HG03432 (cell line): ENCODE measurements at regions not wholly inside any gene's neighbourhood (a gene's known extent, or its start where the extent isn't known, plus 50 kb on each side); places are given as distances from the start of the nearest gene placed in this dataset.
A peak's percentile ranks its signal among the peaks of the same experiment; 100 is the strongest.

Experiments
- ATAC-seq: cut with Tn5 transposase; IDR thresholded peaks from one replicate; pipeline ENCODE4 v1.9.1; 2021; ENCODE audit warnings: mild to moderate bottlenecking, moderate library complexity; ENCODE audit not compliant: unreplicated experiment

DNA sequence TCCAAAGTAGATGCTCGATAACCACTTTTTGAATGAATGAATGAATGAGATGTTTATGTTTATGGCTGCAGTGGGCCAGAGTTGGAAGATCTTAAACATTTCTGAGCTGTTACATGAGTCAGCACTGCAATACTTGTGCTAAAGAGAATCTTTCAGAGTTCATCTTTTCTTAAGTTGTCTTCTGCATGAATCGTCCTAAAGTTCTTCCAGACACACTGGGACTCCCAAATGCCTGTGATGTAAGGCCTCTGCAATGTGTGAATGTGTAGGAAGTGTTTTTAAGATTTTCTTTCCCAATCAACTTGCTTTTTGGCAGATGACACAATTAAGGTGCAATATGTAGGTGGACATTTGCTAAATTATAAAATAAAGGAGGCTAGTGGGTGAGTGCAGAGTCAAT, 50.3 kb upstream of the TRIM9 start:
- no peak for ATAC-seq

DNA sequence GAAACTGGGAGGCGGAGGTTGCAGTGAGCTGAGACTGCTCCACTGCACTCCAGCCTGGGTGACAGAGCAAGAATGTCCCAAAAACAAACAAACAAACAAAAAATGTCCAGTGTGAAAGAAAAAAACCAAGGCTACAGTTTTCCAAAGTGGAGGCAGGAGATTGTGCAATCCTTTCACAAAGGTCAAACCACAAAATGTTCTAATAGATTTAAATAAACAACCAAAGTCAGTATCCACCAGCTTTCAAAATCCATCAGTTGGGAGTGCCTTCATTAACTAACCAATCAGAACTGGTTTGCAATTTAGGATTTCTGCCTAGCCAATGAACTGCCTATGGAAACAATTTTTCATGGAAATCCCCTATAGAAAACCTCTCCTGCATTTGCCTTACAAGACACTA, 52.3 kb upstream of the TRIM9 start:
- no peak for ATAC-seq

GRCh38 chr14:51155326-51155725, 60.4 kb upstream of the TRIM9 start:
- ATAC-seq: no peak

- ATAC-seq: no peak
Observed at GRCh38 chr14:51157012-51157411, 62.1 kb upstream of the TRIM9 start.

- ATAC-seq: no peak
Observed at GRCh38 chr14:51160871-51161270, 66.0 kb upstream of the TRIM9 start.

DNA sequence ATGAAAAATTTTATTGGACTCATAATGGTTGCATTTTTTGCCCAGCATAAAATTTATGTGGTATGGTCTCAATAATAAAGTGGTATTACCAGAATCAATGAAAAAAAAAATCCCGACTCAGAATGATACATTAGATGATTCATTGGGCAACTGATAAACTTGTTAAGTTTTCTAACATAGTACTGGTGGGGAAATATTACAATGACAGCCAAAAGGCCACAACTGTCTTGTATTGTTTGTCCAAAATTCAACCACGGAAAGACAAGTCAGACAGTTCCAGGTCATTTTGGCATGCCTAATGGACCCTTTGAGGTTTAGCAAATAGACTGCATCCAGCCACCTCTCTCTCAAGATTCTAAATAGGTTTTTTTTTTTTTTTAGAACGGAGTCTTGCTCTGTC, 70.5 kb upstream of the TRIM9 start:
- no peak for ATAC-seq

GRCh38 chr14:51167587-51168214, 72.3 kb upstream of the TMX1 start:
- ATAC-seq: peak; percentile 56

GRCh38 chr14:51168215-51168613, 71.8 kb upstream of the TMX1 start:
- no peak for ATAC-seq

DNA sequence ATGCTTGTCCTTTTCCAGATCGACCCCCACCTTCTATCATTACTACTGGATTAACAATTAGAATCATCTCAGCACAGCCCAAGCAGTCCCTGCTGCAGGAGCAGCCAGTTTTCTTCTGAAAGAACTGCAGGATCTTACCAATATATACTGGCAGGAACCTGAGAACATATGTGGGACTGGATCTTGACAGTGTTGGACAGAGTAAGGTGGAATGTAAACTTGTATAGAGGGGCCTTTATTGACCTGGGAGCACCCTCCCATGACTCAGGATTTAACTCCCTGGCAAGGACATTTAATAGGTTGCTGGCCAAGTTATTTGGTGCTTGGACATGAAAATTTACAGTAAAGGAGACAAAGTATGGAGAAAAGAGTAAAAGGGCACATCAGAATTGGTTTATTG, 66.2 kb upstream of the TMX1 start:
- no peak for ATAC-seq

DNA sequence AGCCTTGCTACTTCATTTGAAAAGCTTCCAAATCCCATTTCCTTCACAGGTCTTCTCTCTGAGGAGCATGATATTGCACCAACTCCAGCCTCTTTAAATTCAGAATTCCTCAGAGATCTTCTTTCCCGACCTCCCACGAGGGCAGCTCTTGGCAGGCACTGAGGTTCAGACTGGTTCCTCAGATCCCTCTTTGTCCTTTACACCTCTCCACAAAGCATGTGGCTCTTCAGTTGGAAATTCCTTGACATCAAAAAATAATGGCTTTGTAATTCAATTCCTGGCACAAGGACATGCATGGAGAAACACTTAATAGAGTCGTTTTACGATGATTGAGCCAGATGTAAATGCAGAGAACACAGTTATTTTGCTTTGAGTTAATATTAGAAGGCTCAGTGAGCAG, 63.2 kb upstream of the TMX1 start:
- ATAC-seq: no peak

GRCh38 chr14:51180577-51180976, 59.5 kb upstream of the TMX1 start:
- peak; percentile 89 for ATAC-seq

DNA sequence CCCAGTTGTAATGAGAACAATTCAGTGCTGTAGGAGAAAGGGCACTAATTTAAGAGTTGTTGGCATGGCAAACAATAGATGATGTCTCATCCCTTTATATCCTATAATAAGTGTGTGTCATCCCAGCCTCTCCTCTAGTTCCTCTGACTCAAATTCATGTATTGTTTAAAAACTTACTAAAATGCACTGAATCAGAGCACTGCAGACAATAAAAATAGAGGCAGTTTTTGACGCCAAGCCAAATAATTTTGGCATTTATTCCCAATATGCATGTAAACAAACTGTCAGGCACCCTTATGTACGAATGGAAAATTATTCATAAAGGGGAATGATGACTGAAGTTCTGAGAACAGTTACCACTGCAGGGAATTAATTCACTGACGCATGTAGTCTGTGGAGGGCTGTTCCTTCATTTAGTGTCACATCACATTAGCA, 57.9 kb upstream of the TMX1 start:
- no peak for ATAC-seq

DNA sequence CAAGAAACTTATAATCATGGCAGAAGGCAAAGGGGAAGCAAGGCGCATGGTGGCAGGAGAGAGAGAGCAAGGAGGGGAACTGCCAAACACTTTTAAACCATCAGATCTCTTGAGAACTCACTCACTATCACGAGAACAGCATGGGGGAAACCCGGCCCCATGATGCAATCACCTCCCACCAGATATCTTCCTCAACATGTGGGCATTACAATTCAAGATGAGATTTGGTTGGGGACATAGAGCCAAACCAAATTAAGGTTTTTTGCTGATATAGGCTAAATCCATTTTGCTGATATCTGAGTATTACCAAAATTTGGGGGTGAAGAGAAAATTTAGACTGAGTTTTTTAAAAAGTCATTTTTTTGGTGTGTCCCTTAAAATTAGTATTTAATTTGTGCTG, 54.9 kb upstream of the TMX1 start:
- ATAC-seq: no peak

DNA sequence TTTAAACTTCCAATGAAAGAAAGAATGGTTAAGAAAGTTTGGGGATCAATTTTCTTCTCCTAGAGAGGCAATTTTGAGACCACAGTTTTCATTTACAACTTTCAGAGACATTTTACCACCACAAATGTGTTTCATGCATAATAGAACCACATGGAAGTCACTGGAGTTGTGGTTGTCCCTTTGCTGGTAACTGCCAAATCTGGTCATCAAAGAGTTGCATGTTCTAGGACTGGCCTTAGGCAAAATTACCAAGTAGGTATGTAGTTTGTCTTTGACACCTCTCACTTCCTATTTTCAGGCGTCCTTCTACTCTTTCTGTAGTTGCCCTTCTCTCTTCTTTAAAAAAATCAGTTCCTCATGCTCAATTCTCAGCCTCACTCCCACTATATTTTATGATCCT, 54.3 kb upstream of the TMX1 start:
- peak; percentile 87 for ATAC-seq

DNA sequence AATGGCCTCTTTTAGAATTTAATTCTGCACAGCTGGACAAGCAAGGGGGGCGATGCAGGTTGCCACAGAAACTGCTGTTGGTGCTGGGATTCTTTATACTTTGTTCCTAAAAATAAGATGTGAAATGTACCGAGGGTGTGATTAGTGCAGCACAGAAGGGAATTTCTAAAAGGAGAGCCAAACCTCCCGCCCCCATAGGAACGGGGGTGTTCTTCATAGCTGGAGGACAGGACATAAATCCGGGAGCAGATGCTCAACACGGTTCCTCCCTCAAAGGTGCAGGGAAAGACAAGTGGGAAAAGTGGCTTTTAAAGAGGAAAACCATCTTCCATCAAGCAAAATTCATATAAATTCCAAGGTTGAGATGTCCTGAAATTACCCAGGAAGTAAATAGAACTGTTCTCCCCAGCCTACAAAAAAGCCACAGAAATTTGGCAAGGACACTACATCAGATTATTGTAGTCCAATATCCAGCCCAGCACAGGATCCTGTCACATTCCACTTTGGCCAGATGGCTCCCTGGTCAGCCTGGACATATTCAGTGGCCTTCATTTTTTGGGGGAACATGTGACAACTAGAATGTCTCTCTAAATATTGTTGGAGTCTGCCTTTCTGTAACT, 51.4 kb upstream of the TMX1 start:
- no peak for ATAC-seq

DNA sequence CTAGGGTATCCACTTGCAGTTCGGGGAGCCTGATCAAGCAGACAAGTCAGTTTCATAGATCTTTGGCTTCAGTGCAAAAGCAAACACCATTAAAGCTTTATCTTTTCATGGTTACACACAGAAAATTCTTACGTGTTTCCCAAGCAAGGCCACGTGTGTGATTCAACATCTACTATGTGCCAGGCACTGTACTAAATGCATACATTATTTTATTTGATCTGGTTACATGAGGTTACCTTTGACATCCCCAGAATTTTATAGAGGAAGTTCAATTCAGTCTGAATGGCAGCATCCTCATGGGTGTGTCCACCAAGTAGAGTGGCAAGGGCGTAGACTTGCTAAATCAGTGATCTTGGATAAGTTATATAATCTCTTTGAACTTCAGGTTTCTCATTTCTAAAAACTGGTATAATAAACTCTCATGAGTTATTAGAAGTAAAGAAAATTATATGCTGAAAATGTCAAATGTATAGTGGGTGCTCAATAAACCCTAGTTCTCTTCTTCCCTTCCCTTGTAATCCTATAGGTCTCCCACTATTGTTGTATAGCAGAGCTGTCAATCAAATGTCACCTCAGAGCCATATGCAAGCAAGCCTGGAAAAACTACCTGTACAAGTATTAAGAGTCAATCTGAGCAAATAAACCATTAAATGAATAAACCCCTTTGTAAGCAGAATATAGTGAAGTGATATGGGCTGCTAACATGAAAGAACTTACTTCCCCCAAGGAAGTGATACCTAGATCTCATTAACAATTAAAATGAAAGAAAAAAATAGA, 50.3 kb upstream of the TMX1 start:
- ATAC-seq: no peak
